SK-N-SH treated with all-trans-retinoic acid at 6 μM for 48 hours (cell line): ENCODE measurements at regions not wholly inside any gene's neighbourhood (a gene's known extent, or its start where the extent isn't known, plus 50 kb on each side); places are given as distances from the start of the nearest gene placed in this dataset.

Source experiments
- ATAC-seq: fragments of 200-7000 bp; cut with Tn5 transposase; 3 replicates; pipeline ENCODE4 v1.9.1; 2020; ENCODE audit warnings: mild to moderate bottlenecking, moderate library complexity
- ARNTL ChIP-seq: fragments of 450-650 bp; formaldehyde crosslinking; IDR thresholded peaks from 2 replicates; pipeline ENCODE4 v1.5.0; 2020; ENCODE audit warnings: low read depth, mild to moderate bottlenecking, moderate library complexity, borderline replicate concordance
- BACH2 ChIP-seq: fragments of 250-450 bp; sonication (Bioruptor Pico); IDR thresholded peaks from 2 replicates; pipeline ENCODE4 v1.9.0; 2021; ENCODE audit warnings: mild to moderate bottlenecking, borderline replicate concordance
- CSDC2 ChIP-seq: fragments of 250-450 bp; sonication (Bioruptor Pico); IDR thresholded peaks from 2 replicates; pipeline ENCODE4 v1.5.0; 2020; ENCODE audit warnings: mild to moderate bottlenecking, moderate library complexity
- CSRNP3 ChIP-seq: fragments of 250-450 bp; sonication (Bioruptor Pico); IDR thresholded peaks from 2 replicates; pipeline ENCODE4 v1.5.1; 2021; ENCODE audit warnings: mild to moderate bottlenecking, moderate library complexity
- ESRRG ChIP-seq: fragments of 250-450 bp; sonication (Bioruptor Pico); IDR thresholded peaks from 2 replicates; pipeline ENCODE4 v1.6.1; 2021; ENCODE audit warnings: mild to moderate bottlenecking
- GLIS3 ChIP-seq: fragments of 250-450 bp; sonication (Bioruptor Pico); IDR thresholded peaks from 2 replicates; pipeline ENCODE4 v1.5.0; 2020; ENCODE audit warnings: mild to moderate bottlenecking, moderate library complexity
- ISL1 ChIP-seq: fragments of 250-450 bp; sonication (Bioruptor Pico); IDR thresholded peaks from 2 replicates; pipeline ENCODE4 v2.1.2; 2022; ENCODE audit warnings: mild to moderate bottlenecking, moderate library complexity
- OSR1 ChIP-seq: fragments of 250-450 bp; sonication (Bioruptor Pico); IDR thresholded peaks from 2 replicates; pipeline ENCODE4 v1.8.0; 2022; ENCODE audit warnings: moderate library complexity, mild to moderate bottlenecking, inconsistent platforms
- PATZ1 ChIP-seq: fragments of 250-450 bp; sonication (Bioruptor Pico); IDR thresholded peaks from 2 replicates; pipeline ENCODE4 v1.8.0; 2020; ENCODE audit warnings: mild to moderate bottlenecking, moderate library complexity, borderline replicate concordance
- PPARA ChIP-seq: fragments of 250-450 bp; sonication (Bioruptor Pico); IDR thresholded peaks from 2 replicates; pipeline ENCODE4 v1.5.0; 2020; ENCODE audit warnings: mild to moderate bottlenecking, borderline replicate concordance
- RARB ChIP-seq: fragments of 250-450 bp; sonication (Bioruptor Pico); IDR thresholded peaks from 2 replicates; pipeline ENCODE4 v1.8.0; 2021; ENCODE audit warnings: mild to moderate bottlenecking, moderate library complexity
- TCF4 ChIP-seq: fragments of 250-450 bp; sonication (Bioruptor Pico); IDR thresholded peaks from 2 replicates; pipeline ENCODE4 v1.8.0; 2021; ENCODE audit warnings: mild to moderate bottlenecking, moderate library complexity, borderline replicate concordance
- TOX ChIP-seq: fragments of 250-450 bp; sonication (Bioruptor Pico); IDR thresholded peaks from 2 replicates; pipeline ENCODE4 v1.8.0; 2021; ENCODE audit warnings: mild to moderate bottlenecking, moderate library complexity, borderline replicate concordance
- ZC3H10 ChIP-seq: fragments of 250-450 bp; sonication (Bioruptor Pico); IDR thresholded peaks from 2 replicates; pipeline ENCODE4 v1.5.1; 2021; ENCODE audit warnings: mild to moderate bottlenecking, moderate library complexity
- ZFP3 ChIP-seq: fragments of 250-450 bp; sonication (Bioruptor Pico); IDR thresholded peaks from 2 replicates; pipeline ENCODE4 v1.5.0; 2020; ENCODE audit warnings: mild to moderate bottlenecking, moderate library complexity
- ZFP30 ChIP-seq: fragments of 450-650 bp; formaldehyde crosslinking; IDR thresholded peaks from 2 replicates; pipeline ENCODE4 v1.5.0; 2022; ENCODE audit warnings: mild to moderate bottlenecking, moderate library complexity
- ZNF565 ChIP-seq: fragments of 450-650 bp; formaldehyde crosslinking; conservative IDR thresholded peaks from 2 replicates; pipeline ENCODE4 v1.5.0; 2020; ENCODE audit warnings: low read depth, mild to moderate bottlenecking, moderate library complexity
- ZNF70 ChIP-seq: fragments of 450-650 bp; formaldehyde crosslinking; IDR thresholded peaks from 2 replicates; pipeline ENCODE4 v1.5.0; 2020; ENCODE audit warnings: mild to moderate bottlenecking, moderate library complexity
- ZNF8 ChIP-seq: fragments of 450-650 bp; formaldehyde crosslinking; IDR thresholded peaks from 2 replicates; pipeline ENCODE4 v1.5.0; 2020; ENCODE audit warnings: mild to moderate bottlenecking, moderate library complexity
- TF ChIP-seq, protein P1 (sequence below): fragments of 250-450 bp; sonication (Bioruptor Pico); IDR thresholded peaks from 2 replicates; pipeline ENCODE4 v1.5.1; 2020; ENCODE audit warnings: low read depth, mild to moderate bottlenecking, moderate library complexity
- TF ChIP-seq, protein P2 (sequence below): fragments of 250-450 bp; sonication (Bioruptor Pico); IDR thresholded peaks from 2 replicates; pipeline ENCODE4 v1.8.0; 2021; ENCODE audit warnings: low read depth, mild to moderate bottlenecking, moderate library complexity, borderline replicate concordance
- TF ChIP-seq, protein P3 (sequence below): fragments of 250-450 bp; sonication (Bioruptor Pico); IDR thresholded peaks from 2 replicates; pipeline ENCODE4 v1.5.0; 2020; ENCODE audit warnings: mild to moderate bottlenecking, moderate library complexity

GRCh38 chr15:31752905-31753304, 277.4 kb upstream of the CHRNA7 start:
- no peak for ATAC-seq

DNA sequence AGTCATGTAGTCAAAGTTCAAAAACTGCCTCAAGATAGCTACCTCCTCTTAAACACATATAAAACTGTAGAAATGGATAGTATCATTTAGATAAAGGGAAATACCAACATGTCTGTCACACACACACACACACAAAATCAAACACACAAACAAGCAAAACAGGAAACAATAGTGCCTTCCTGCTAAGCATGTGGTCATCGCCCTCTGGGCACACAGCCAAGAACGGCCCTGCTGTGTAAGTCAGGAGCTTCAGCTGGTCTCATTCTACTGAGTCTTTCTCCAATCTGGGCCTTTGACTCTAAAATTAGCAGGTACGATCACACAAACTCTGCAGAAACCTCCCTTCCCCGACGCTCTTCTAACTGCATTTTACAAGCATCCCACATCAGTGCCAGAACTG, 272.2 kb upstream of the CHRNA7 start:
- no peak for ATAC-seq
- TF ChIP-seq TOX (no peak), CSDC2 (CRISPR knock-in tag) (no peak), ZNF8 (CRISPR knock-in tag) (no peak), ISL1 (CRISPR knock-in tag) (no peak), CSRNP3 (CRISPR knock-in tag) (no peak), TCF4 (CRISPR knock-in tag) (no peak), RARB (CRISPR knock-in tag) (no peak), ZNF565 (CRISPR knock-in tag) (no peak), ZNF70 (CRISPR knock-in tag) (no peak), GLIS3 (no peak), ZFP30 (no peak), ESRRG (no peak), ZFP3 (CRISPR knock-in tag) (no peak), BACH2 (CRISPR knock-in tag) (no peak), PPARA (CRISPR knock-in tag) (no peak)
- TF ChIP-seq, protein P1, sequence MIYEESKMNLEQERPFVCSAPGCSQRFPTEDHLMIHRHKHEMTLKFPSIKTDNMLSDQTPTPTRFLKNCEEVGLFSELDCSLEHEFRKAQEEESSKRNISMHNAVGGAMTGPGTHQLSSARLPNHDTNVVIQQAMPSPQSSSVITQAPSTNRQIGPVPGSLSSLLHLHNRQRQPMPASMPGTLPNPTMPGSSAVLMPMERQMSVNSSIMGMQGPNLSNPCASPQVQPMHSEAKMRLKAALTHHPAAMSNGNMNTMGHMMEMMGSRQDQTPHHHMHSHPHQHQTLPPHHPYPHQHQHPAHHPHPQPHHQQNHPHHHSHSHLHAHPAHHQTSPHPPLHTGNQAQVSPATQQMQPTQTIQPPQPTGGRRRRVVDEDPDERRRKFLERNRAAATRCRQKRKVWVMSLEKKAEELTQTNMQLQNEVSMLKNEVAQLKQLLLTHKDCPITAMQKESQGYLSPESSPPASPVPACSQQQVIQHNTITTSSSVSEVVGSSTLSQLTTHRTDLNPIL (CRISPR knock-in tag): no peak
- TF ChIP-seq, protein P2, sequence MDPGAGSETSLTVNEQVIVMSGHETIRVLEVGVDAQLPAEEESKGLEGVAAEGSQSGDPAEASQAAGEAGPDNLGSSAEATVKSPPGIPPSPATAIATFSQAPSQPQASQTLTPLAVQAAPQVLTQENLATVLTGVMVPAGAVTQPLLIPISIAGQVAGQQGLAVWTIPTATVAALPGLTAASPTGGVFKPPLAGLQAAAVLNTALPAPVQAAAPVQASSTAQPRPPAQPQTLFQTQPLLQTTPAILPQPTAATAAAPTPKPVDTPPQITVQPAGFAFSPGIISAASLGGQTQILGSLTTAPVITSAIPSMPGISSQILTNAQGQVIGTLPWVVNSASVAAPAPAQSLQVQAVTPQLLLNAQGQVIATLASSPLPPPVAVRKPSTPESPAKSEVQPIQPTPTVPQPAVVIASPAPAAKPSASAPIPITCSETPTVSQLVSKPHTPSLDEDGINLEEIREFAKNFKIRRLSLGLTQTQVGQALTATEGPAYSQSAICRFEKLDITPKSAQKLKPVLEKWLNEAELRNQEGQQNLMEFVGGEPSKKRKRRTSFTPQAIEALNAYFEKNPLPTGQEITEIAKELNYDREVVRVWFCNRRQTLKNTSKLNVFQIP (CRISPR knock-in tag): no peak

More at GRCh38 chr15:31752905-31753304, 277.4 kb upstream of the CHRNA7 start:
- TF ChIP-seq, protein P3, sequence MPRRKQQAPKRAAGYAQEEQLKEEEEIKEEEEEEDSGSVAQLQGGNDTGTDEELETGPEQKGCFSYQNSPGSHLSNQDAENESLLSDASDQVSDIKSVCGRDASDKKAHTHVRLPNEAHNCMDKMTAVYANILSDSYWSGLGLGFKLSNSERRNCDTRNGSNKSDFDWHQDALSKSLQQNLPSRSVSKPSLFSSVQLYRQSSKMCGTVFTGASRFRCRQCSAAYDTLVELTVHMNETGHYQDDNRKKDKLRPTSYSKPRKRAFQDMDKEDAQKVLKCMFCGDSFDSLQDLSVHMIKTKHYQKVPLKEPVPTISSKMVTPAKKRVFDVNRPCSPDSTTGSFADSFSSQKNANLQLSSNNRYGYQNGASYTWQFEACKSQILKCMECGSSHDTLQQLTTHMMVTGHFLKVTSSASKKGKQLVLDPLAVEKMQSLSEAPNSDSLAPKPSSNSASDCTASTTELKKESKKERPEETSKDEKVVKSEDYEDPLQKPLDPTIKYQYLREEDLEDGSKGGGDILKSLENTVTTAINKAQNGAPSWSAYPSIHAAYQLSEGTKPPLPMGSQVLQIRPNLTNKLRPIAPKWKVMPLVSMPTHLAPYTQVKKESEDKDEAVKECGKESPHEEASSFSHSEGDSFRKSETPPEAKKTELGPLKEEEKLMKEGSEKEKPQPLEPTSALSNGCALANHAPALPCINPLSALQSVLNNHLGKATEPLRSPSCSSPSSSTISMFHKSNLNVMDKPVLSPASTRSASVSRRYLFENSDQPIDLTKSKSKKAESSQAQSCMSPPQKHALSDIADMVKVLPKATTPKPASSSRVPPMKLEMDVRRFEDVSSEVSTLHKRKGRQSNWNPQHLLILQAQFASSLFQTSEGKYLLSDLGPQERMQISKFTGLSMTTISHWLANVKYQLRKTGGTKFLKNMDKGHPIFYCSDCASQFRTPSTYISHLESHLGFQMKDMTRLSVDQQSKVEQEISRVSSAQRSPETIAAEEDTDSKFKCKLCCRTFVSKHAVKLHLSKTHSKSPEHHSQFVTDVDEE (CRISPR knock-in tag): no peak
- no peak for TF ChIP-seq ESRRG
- no peak for TF ChIP-seq ZFP30
- TF ChIP-seq CSRNP3 (CRISPR knock-in tag): no peak
- no peak for TF ChIP-seq ZNF8 (CRISPR knock-in tag)
- no peak for TF ChIP-seq ZNF565 (CRISPR knock-in tag)
- TF ChIP-seq, protein P2 (CRISPR knock-in tag): no peak
- no peak for TF ChIP-seq GLIS3
- TF ChIP-seq ARNTL: no peak
- TF ChIP-seq TOX: no peak
- no peak for TF ChIP-seq CSDC2 (CRISPR knock-in tag)
- no peak for TF ChIP-seq ZC3H10 (CRISPR knock-in tag)
- TF ChIP-seq PPARA (CRISPR knock-in tag): no peak
- TF ChIP-seq ISL1 (CRISPR knock-in tag): no peak
- no peak for TF ChIP-seq PATZ1 (CRISPR knock-in tag)
- no peak for TF ChIP-seq OSR1 (CRISPR knock-in tag)
- no peak for TF ChIP-seq ZFP3 (CRISPR knock-in tag)
